Vagina (tissue), 2 donors: ENCODE measurements at regions not wholly inside any gene's neighbourhood (a gene's known extent, or its start where the extent isn't known, plus 50 kb on each side); places are given as distances from the start of the nearest gene placed in this dataset.
"Not testable (repeated sequence)": the region's sequence is repeated elsewhere in the genome, so short reads cannot be mapped to it uniquely, and the experiment has no call there.

Experiments
- DNase-seq, 2 donors: peaks; one replicate each; pipeline ENCODE4 v3.0.0-alpha.2; 2017; ENCODE audit errors: extremely low spot score in 2 of 2
- H3K27ac ChIP-seq: fragments of 200-600 bp; sonication (generic); one replicate; pipeline ENCODE4 v1.5.1; 2019
- H3K27me3 ChIP-seq: fragments of 200-600 bp; sonication (generic); one replicate; pipeline ENCODE4 v1.5.1; 2019
- H3K36me3 ChIP-seq, 2 donors: fragments of 200-600 bp; sonication (generic); one replicate each; pipeline ENCODE4 v1.5.1; 2017 to 2019
- H3K4me1 ChIP-seq: fragments of 200-600 bp; sonication (generic); one replicate; pipeline ENCODE4 v1.5.1; 2019
- H3K4me3 ChIP-seq, 2 donors: fragments of 200-600 bp; sonication (generic); 1 replicate in 1 of 2; 2 replicates in 1 of 2; pipeline ENCODE4 v1.5.1; 2016 to 2019
- H3K9me3 ChIP-seq: fragments of 200-600 bp; sonication (generic); one replicate; pipeline ENCODE4 v1.5.1; 2019
- CTCF ChIP-seq, 3 experiments: fragments of 450-650 bp in 2 of 3; fragments of 200-600 bp in 1 of 3; sonication (generic) in 1 of 3; IDR thresholded peaks; one replicate each; pipeline ENCODE4 v1.5.1; 2017 to 2019; ENCODE audit warnings: antibody characterized with exemption in 3 of 3, mild to moderate bottlenecking in 2 of 3, moderate library complexity in 2 of 3
- POLR2A ChIP-seq, 2 donors: fragments of 450-650 bp; IDR thresholded peaks; one replicate each; pipeline ENCODE4 v1.6.1; 2017; ENCODE audit warnings: antibody characterized with exemption in 2 of 2, mild to moderate bottlenecking in 2 of 2, moderate library complexity in 2 of 2
- POLR2AphosphoS5 ChIP-seq, 2 donors: sonication (generic); formaldehyde crosslinking; IDR thresholded peaks; one replicate each; pipeline ENCODE4 v1.9.0; 2017; ENCODE audit warnings: antibody characterized with exemption in 2 of 2, mild to moderate bottlenecking in 2 of 2, low read depth in 1 of 2; ENCODE audit not compliant: insufficient read depth in 1 of 2
- intact Hi-C: fragments of 100-400 bp; cut with DNase I; formaldehyde crosslinking; loops from one replicate; pipeline ENCODE4 v1.15.1; 2023

- Histone ChIP-seq H3K36me3 (no peaks in the 10 kb centered on the region), H3K27ac (no peak overlapping the region), H3K9me3 (no peaks in the 10 kb centered on the region), H3K27me3 (no peaks in the 10 kb centered on the region), H3K4me1 (peaks cover 19% of the 10 kb centered on the region), H3K4me3 (no peak overlapping the region)
- intact Hi-C loops: no loop called here
- TF ChIP-seq POLR2AphosphoS5 (IDR thresholded peaks at IDR 0.05; ENCODE audit: insufficient read depth in 1 of 2, low read depth in 1 of 2) (no peak), POLR2A (IDR thresholded peaks at IDR 0.05) (no peak), CTCF (IDR thresholded peaks at IDR 0.05) (no peak)
- DNase-seq: no peak
These were observed 241.6 kb downstream of the LY86 start for GRCh38 chr6:6829872-6830685.

- H3K4me3 ChIP-seq, H3K27me3 ChIP-seq, H3K36me3 ChIP-seq, intact Hi-C loops, DNase-seq, H3K9me3 ChIP-seq, H3K27ac ChIP-seq: not testable (repeated sequence)
- peaks cover 16% of the 10 kb centered on the region for H3K4me1 ChIP-seq
These were observed 242.2 kb downstream of the LY86 start for GRCh38 chr6:6830686-6831063.

GRCh38 chr6:6832439-6832838 is 243.9 kb downstream of the LY86 start:
- intact Hi-C loops: no loop called here
- no peak overlapping the region for H3K27ac ChIP-seq

GRCh38 chr6:6834356-6835222 is 246.1 kb downstream of the LY86 start:
- no peaks in the 10 kb centered on the region for H3K27me3 ChIP-seq
- DNase-seq: no peak
- no peaks in the 10 kb centered on the region for H3K36me3 ChIP-seq
- intact Hi-C loops: no loop called here
- H3K9me3 ChIP-seq: no peaks in the 10 kb centered on the region
- TF ChIP-seq POLR2AphosphoS5 (IDR thresholded peaks at IDR 0.05; ENCODE audit: insufficient read depth in 1 of 2, low read depth in 1 of 2) (no peak), CTCF (IDR thresholded peaks at IDR 0.05) (no peak), POLR2A (IDR thresholded peaks at IDR 0.05) (no peak)
- no peak overlapping the region for H3K27ac ChIP-seq
- H3K4me1 ChIP-seq: no peaks in the 10 kb centered on the region
- H3K4me3 ChIP-seq: no peak overlapping the region

More at GRCh38 chr6:6832439-6832838, 243.9 kb downstream of the LY86 start:
- DNase-seq: no peak
- Histone ChIP-seq H3K9me3 (no peaks in the 10 kb centered on the region), H3K27me3 (no peaks in the 10 kb centered on the region), H3K4me3 (no peak overlapping the region), H3K36me3 (no peaks in the 10 kb centered on the region), H3K4me1 (no peaks in the 10 kb centered on the region)
- TF ChIP-seq POLR2A (IDR thresholded peaks at IDR 0.05): no peak
- no peak for TF ChIP-seq CTCF (IDR thresholded peaks at IDR 0.05)
- TF ChIP-seq POLR2AphosphoS5 (IDR thresholded peaks at IDR 0.05; ENCODE audit: insufficient read depth in 1 of 2, low read depth in 1 of 2): no peak

- no peaks in the 10 kb centered on the region for H3K27me3 ChIP-seq
- no peaks in the 10 kb centered on the region for H3K36me3 ChIP-seq
- TF ChIP-seq POLR2A (IDR thresholded peaks at IDR 0.05): no peak
- TF ChIP-seq POLR2AphosphoS5 (IDR thresholded peaks at IDR 0.05; ENCODE audit: insufficient read depth in 1 of 2, low read depth in 1 of 2): no peak
- TF ChIP-seq CTCF (IDR thresholded peaks at IDR 0.05): no peak
- H3K4me1 ChIP-seq: no peaks in the 10 kb centered on the region
- H3K9me3 ChIP-seq: no peaks in the 10 kb centered on the region
- no peak overlapping the region for H3K27ac ChIP-seq
- H3K4me3 ChIP-seq: no peak overlapping the region
- DNase-seq: no peak
- intact Hi-C loops: no loop called here
These were observed 246.6 kb downstream of the LY86 start for GRCh38 chr6:6835223-6835503.
